ENCODE measurements at regions not wholly inside any gene's neighbourhood (a gene's known extent, or its start where the extent isn't known, plus 50 kb on each side); places are given as distances from the start of the nearest gene placed in this dataset.
"Not testable (repeated sequence)": the region's sequence is repeated elsewhere in the genome, so short reads cannot be mapped to it uniquely, and the experiment has no call there.

DNA sequence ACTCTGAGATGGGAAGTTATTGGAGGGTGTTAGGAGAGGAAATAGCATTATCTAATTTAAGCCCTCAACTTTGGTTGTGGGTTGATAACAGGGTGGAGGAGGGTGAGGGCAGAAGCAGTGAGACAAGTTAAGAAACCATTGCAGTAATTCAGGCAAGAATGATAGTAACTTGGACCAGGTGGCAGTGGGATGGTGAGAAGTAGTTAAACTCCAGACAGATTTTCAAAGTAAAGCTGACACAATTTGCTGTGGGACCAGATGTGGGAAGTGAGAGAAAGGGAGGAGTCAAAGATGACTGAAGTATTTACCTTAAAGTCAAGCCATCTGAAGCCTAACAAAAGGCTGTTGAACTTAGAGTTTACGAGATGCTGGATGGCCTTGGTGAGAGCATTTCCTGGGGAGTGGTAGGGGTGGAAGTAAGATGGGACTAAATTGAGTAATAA is 163.2 kb upstream of the KLF7 start:
- no peak for DNase-seq (ENCODE audit: low read depth, low spot score)

- DNase-seq (ENCODE audit: low read depth, low spot score): no peak
These were observed 165.2 kb upstream of the KLF7 start for GRCh38 chr2:207330912-207331311.

- no peak for DNase-seq (ENCODE audit: low read depth, low spot score)
These were observed 165.9 kb upstream of the KLF7 start for GRCh38 chr2:207331674-207332073.

- no peak for DNase-seq (ENCODE audit: low read depth, low spot score)
These were observed 166.9 kb upstream of the KLF7 start for GRCh38 chr2:207332480-207333212.

GRCh38 chr2:207333599-207334300 is 168.0 kb upstream of the KLF7 start:
- no peak for DNase-seq (ENCODE audit: low read depth, low spot score)

DNA sequence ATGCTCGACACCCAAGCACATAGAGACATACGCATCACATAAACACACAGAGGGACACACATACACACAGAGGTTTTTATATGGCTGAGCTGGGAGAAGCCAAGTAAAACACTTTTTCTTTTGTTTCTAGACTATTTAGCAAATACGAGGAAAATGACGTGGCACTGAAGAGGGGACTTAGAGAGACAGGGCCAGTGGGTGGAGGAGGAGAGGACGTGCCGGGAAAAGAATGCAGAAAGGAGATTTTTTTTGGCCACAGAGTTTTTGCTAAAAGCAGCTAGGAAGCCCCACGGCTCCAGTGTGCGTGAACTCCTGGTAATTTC is 168.5 kb upstream of the KLF7 start:
- no peak for DNase-seq (ENCODE audit: low read depth, low spot score)

DNA sequence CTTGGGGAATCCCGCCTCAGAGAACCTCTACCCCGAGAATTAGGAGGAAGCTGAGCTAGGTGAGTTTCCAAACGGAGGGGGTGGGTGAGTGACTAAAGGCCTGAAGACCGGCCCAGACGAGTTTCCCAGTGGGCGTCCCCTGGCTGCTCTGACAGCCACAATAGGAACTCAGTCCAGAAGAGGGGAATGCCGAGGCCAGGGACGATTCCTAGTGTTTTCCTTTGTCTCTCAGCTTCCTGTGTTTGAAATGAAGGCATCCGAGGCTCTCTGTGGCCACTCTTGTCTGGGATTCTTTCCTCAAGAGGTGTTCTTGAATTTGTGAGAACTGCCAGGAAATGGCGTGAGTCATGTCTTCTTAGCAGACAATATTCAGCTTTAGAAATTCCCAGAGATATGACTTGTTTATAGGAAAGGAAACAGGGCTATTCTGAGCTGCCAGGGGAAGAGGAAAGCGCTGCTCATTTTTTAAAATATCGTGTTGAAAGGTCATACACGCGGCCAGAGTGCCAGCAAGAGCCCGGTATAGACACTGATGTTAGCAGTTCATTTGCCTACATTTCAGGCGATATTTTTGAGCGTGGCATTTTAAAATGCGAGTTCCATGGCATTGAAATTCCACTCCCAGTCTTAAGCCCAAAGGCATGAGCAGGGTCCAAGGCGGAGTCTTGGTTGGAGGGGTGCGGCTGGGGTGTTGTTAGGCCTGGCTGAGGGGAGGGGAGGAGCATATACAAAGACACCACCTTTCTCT is 169.1 kb upstream of the KLF7 start:
- peak; percentile 95 for DNase-seq (ENCODE audit: low read depth, low spot score)

GRCh38 chr2:207337234-207338219 is 171.8 kb upstream of the KLF7 start:
- DNase-seq (ENCODE audit: low read depth, low spot score): no peak

DNA sequence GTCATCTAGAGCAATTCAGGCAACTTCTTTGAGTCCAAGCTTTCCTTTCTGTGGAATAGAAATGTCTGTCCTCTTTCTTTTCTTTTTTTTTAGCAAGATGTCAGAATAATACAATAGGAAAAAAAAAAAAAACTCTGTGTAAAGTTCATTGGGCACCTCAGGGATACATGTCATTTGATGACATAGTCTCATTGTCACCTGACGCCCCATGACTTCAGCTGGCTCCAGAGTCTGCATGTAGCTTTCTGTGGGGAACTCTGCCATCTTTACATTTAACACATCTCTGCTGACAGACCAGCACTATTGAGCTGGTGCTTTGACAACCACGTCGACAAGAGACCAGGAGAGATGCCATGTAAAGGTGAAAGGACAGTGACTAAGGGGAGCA is 172.5 kb upstream of the KLF7 start:
- DNase-seq (ENCODE audit: low read depth, low spot score): no peak

DNA sequence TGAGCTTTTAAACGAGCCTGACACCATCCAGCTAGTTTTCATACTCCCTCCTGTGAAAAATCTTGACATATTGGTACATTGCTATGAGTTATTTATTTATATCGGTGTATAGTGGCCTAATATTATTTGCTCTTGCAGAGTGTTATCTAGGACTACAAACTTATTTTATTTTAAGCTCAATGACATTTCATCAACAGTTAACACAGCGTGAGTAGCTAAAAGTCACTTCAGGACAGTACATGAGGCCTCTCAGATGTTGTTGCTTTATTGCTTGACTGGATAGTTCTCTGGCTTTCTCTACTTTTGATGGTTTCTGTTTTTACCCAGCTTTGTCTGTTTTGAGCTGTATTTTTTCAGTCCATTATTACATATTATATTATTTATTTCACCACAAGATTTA is 172.9 kb upstream of the KLF7 start:
- no peak for DNase-seq (ENCODE audit: low read depth, low spot score)

GRCh38 chr2:207341112-207341750 is 175.5 kb upstream of the KLF7 start:
- no peak for DNase-seq (ENCODE audit: low read depth, low spot score)

DNA sequence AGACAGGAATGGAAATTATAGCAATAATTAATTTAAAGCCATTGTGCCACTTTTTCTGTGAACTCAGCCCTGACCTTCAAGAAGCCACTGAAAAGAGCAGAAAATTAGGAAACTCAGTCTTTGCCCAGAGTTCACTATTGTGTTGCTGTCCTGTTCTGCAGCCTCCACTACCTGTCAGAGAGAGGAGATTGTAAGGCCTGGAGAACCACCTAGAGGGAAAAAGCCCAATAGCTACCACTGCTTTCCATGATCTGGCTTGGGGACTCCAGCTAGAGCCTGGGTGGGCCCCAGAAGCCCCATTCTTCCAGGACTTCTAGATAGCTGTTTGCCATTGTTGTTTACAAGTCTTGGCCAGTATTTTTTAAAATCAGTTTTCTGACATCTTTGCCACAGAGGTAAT is 176.1 kb upstream of the KLF7 start:
- no peak for DNase-seq (ENCODE audit: low read depth, low spot score)

GRCh38 chr2:207344596-207345394 is 179.0 kb upstream of the KLF7 start:
- not testable (repeated sequence) for DNase-seq (ENCODE audit: low read depth, low spot score)

- DNase-seq (ENCODE audit: low read depth, low spot score): no peak
These were observed 178.6 kb upstream of the CREB1 start for GRCh38 chr2:207351171-207351570.

- no peak for DNase-seq (ENCODE audit: low read depth, low spot score)
These were observed 176.6 kb upstream of the CREB1 start for GRCh38 chr2:207352978-207353671.

DNA sequence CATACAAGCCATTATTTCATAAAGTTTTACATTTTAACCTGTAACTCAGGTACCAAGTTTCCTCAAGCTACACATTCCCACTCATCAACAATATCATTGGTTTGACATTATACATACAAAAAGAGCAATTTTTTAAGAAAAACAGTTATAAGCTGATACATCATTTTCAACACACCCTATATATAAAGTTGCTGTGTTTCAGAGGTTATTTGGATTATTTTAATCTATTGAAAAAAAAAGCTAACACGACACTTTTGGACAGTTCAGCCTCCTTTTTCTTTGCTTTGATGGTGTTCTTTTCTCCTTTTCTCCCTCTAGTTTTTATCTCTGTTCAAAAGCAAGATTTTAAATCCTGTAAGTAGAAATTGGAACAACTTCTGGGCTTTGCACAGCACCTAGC is 175.9 kb upstream of the CREB1 start:
- no peak for DNase-seq (ENCODE audit: low read depth, low spot score)

DNA sequence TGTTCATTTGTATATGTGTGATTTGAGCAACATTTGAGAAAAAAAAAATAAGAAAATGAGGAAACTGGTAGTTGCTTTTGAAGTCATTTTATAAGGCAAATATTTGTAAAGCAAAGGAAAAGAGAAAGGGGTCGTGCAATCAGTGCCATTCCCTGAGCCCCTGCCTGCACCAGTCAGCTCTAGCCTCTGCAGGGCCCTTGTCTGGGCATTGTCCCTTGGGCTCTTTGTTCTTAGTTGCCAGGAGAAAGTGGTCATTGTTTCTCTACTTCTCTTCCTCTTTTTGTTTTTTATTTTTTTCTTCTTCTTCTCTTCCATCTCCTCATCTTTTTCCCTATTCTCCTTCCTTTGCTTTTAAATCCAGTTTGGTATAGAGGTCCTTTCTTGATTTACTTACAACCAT is 175.3 kb upstream of the CREB1 start:
- DNase-seq (ENCODE audit: low read depth, low spot score): no peak

- no peak for DNase-seq (ENCODE audit: low read depth, low spot score)
These were observed 173.2 kb upstream of the CREB1 start for GRCh38 chr2:207356567-207356966.

DNA sequence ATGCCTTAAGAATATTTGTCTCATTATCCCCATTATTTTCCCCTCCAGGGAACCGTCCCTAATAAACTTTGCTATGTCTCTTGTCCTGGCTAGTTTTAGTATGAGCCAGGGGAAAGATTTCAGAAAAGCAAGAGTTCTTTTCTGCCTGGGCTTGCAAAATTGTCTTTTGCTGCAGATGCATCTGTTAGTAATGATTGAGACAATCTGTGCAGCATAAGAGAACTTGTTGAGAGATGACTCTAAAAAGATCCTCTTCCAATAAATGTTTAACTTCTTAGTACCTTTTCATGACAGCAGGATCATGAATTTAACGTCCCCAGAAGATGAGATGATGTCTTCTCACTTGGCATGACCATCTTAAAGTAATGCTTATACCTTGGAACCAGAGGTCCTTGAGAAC is 172.5 kb upstream of the CREB1 start:
- DNase-seq (ENCODE audit: low read depth, low spot score): no peak

- DNase-seq (ENCODE audit: low read depth, low spot score): no peak
These were observed 167.0 kb upstream of the CREB1 start for GRCh38 chr2:207362716-207363115.
